ENCODE measurements at regions not wholly inside any gene's neighbourhood (a gene's known extent, or its start where the extent isn't known, plus 50 kb on each side); places are given as distances from the start of the nearest gene placed in this dataset.

- TF ChIP-seq, protein P1, sequence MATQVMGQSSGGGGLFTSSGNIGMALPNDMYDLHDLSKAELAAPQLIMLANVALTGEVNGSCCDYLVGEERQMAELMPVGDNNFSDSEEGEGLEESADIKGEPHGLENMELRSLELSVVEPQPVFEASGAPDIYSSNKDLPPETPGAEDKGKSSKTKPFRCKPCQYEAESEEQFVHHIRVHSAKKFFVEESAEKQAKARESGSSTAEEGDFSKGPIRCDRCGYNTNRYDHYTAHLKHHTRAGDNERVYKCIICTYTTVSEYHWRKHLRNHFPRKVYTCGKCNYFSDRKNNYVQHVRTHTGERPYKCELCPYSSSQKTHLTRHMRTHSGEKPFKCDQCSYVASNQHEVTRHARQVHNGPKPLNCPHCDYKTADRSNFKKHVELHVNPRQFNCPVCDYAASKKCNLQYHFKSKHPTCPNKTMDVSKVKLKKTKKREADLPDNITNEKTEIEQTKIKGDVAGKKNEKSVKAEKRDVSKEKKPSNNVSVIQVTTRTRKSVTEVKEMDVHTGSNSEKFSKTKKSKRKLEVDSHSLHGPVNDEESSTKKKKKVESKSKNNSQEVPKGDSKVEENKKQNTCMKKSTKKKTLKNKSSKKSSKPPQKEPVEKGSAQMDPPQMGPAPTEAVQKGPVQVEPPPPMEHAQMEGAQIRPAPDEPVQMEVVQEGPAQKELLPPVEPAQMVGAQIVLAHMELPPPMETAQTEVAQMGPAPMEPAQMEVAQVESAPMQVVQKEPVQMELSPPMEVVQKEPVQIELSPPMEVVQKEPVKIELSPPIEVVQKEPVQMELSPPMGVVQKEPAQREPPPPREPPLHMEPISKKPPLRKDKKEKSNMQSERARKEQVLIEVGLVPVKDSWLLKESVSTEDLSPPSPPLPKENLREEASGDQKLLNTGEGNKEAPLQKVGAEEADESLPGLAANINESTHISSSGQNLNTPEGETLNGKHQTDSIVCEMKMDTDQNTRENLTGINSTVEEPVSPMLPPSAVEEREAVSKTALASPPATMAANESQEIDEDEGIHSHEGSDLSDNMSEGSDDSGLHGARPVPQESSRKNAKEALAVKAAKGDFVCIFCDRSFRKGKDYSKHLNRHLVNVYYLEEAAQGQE (IDR thresholded peaks at IDR 0.05), result no peak
- TF ChIP-seq, protein P2, sequence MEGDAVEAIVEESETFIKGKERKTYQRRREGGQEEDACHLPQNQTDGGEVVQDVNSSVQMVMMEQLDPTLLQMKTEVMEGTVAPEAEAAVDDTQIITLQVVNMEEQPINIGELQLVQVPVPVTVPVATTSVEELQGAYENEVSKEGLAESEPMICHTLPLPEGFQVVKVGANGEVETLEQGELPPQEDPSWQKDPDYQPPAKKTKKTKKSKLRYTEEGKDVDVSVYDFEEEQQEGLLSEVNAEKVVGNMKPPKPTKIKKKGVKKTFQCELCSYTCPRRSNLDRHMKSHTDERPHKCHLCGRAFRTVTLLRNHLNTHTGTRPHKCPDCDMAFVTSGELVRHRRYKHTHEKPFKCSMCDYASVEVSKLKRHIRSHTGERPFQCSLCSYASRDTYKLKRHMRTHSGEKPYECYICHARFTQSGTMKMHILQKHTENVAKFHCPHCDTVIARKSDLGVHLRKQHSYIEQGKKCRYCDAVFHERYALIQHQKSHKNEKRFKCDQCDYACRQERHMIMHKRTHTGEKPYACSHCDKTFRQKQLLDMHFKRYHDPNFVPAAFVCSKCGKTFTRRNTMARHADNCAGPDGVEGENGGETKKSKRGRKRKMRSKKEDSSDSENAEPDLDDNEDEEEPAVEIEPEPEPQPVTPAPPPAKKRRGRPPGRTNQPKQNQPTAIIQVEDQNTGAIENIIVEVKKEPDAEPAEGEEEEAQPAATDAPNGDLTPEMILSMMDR (IDR thresholded peaks at IDR 0.05; ENCODE audit: low read depth, low read length, missing input control), result no peak
- TF ChIP-seq, protein P3, sequence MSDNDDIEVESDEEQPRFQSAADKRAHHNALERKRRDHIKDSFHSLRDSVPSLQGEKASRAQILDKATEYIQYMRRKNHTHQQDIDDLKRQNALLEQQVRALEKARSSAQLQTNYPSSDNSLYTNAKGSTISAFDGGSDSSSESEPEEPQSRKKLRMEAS (IDR thresholded peaks at IDR 0.05), result no peak
- no peak for TF ChIP-seq TAF1 (conservative IDR thresholded peaks at IDR 0.05)
- no peak for TF ChIP-seq RAD21 (IDR thresholded peaks at IDR 0.05)
- TF ChIP-seq YY1 (IDR thresholded peaks at IDR 0.05), result no peak
Measured at GRCh38 chr9:129283291-129283691, 105.2 kb upstream of the IER5L start.
